Hematopoietic multipotent progenitor cell treated with erythropoietin and hydrocortisone succinate and interleukin-3 and kit ligand, for 8 days (in vitro differentiated cells): ENCODE measurements at regions not wholly inside any gene's neighbourhood (a gene's known extent, or its start where the extent isn't known, plus 50 kb on each side); places are given as distances from the start of the nearest gene placed in this dataset.

Experiments used
- DNase-seq: peaks from one replicate; pipeline ENCODE4 v3.0.0-alpha.2; 2015

DNA sequence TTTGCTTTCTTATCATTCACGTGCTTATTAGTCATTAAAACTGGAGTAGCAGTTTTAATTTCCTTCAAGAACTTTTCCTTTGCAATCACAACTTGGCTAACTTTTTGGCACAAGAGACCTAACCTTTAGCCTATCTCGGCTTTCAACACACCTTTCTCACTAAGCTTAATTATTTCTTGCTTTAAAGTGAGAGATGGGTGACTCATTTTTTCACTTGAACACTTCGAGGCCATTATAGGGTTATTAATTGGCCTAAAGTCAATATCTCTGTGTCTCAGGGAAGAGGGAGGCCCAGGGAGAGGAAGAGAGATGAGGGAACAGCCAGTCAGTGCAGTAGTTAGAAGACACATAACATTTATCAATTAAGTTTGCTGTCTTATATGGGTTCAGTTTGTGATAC, 289.8 kb downstream of the RBM43 start:
- DNase-seq = no peak

DNA sequence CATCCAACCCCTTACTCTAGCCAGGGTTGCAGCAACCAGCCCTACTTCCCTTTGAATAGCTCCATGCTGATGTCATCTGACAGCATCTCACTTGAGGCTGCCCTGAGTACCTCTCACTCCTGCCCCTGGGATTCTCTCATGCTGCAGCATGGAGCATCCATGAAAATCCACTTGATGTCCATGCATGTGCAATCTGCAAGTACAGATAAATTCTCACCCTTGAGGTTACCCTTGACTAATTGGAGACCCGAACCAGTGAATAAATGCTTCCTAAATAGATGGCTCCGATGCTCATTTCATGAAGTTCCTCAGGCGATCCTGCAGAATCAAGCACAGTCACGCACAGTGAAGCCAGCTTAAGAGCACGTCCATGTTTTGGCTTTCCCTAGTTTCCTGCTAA, 298.3 kb downstream of the RBM43 start:
- DNase-seq = no peak

GRCh38 chr2:150955231-150955630, 306.4 kb downstream of the RBM43 start:
- DNase-seq = no peak

- DNase-seq = no peak
These were observed 314.8 kb downstream of the RBM43 start for GRCh38 chr2:150946831-150947230.

DNA sequence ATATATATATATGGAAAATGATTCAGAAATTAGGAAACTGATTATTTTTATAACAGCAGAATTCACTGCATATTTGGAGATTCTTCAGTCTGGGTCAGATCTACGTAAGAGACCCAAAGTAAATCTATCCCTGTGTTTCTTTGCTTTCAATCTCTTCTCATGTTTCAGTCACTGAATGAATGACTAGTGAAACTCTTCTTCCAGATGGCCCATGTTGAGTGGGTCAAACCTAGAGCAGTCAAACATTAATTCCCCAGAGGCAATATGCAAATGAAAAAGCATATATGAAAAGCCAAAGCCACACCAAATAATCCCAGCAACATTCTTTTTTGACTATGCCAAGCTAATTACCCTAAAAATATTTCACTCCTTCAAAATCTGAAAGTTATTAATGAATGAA, 317.3 kb downstream of the RBM43 start:
- no peak for DNase-seq

GRCh38 chr2:150939087-150939486, 322.6 kb downstream of the RBM43 start:
- no peak for DNase-seq

DNA sequence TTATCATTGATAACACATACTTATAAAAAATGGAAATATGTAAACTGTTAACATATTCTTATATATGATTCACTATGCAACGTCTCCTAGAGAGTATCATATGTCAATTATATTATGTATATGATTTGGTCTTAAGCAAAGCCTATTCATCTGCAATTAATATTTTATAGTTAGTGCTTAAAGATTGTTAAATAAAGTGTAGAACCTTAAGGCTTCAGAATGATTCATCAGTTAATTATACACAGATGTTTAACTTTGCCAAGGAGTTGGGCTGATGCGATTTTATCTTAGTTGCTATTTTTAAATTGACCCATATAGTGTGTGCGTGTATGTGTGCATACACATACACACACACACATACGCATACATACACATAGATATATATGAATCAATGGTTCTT, 323.1 kb downstream of the RBM43 start:
- no peak for DNase-seq

- no peak for DNase-seq
These were observed 324.6 kb downstream of the RBM43 start for GRCh38 chr2:150937030-150937429.

DNA sequence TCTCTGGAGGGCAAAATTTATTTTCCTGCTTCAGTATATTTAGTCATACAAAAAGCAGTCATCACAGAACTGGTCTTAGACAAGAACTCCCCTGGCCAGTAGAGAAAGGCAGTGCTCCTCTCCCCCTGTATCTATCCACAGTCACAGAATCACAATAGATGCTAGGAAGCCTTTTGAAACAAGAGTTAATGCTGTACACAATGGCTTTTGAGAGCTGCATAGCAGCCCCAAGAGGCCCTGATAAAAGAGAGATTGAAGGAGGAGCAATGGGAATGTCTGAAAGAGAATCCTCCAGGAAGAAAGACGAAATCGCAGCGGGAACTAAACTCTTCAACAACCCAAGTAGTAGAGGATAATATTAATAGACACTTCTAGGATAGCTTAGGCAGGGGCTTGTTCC, 330.2 kb downstream of the RBM43 start:
- no peak for DNase-seq

DNA sequence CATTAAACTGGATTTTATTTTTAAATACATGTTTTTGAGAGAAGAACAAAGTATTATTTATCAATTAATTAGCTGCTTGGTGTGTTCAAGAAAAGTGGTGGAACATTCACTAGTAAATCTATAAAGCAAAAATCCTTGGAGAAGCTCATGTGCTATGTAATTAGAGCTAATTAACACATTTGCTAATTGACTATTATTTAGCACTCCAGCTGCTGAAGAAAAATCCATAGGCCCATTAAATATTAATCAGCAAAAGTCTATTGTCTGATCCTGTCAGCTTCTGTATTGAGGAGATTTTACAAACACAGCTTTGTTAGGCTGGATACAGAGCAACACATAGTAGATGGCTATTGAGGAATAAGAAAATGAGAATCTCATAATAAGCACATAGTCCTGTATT, 336.1 kb downstream of the RBM43 start:
- DNase-seq = no peak

GRCh38 chr2:150924878-150925277, 336.8 kb downstream of the RBM43 start:
- no peak for DNase-seq

DNA sequence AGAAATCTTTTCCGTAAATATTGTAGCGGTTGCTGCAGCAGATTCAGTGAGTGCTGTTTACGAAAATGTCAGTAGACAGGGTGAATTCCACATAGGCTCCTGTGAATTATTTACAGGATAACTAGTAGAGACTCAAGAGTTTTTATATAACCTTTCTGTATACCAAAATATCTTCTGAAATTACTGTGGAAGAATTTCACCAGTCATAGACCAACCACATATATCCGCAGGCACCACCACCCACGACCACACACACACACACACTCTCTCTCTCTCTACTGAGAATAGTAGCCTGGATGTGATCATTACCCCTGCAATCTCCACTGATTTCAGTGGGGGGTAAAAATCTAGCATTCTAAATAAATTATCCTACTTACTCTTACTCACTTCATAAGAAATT, 341.8 kb downstream of the RBM43 start:
- DNase-seq = no peak

DNA sequence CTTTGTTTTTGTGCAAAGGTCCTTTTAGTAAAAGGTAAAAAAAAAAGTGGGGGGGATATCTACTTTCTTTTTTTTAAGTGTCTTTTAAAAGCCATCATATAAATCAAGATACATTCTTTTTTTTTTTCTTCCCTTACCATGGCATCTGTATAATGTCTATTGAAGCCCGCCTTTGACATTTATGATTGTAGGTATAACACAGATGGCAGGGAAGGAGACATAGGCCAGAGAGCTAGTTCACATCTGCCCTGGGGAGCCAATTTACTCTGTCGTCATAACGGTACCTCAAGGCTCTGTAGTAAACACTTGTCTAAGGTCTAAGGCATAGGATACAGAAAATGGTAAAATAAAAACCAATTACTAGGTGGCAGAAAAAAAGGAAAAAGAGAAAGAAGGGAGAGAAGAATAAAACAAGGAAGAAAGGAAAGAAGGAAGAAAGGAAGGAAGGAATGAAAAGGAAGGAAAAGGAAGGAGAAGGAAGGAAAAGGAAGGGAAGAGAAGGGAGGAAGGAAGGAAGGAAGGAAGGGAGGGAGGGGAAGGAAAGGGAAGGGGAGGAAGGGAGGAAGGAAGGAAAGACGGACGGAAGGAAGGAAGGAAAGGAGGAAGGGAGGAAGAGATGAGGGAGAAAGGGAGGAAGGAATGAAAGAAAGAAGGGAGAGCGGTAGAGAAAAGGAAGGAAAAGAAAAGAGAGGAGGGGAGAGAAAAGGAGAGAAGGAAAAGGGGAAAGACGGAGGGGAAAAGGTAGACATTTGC, 343.5 kb downstream of the RBM43 start:
- DNase-seq = no peak

GRCh38 chr2:150916467-150917396, 344.9 kb downstream of the RBM43 start:
- DNase-seq = no peak

- no peak for DNase-seq
These were observed 349.8 kb downstream of the RBM43 start for GRCh38 chr2:150911766-150912280.

GRCh38 chr2:150909613-150910012, 352.1 kb downstream of the RBM43 start:
- DNase-seq = no peak

- no peak for DNase-seq
These were observed 352.6 kb downstream of the RBM43 start for GRCh38 chr2:150909090-150909489.

- no peak for DNase-seq
These were observed 354.2 kb downstream of the RBM43 start for GRCh38 chr2:150907466-150907865.

GRCh38 chr2:150903461-150903860, 358.2 kb downstream of the RBM43 start:
- DNase-seq = no peak

GRCh38 chr2:150903055-150903454, 358.6 kb downstream of the RBM43 start:
- no peak for DNase-seq

- DNase-seq = no peak
These were observed 360.8 kb downstream of the RBM43 start for GRCh38 chr2:150900913-150901312.

DNA sequence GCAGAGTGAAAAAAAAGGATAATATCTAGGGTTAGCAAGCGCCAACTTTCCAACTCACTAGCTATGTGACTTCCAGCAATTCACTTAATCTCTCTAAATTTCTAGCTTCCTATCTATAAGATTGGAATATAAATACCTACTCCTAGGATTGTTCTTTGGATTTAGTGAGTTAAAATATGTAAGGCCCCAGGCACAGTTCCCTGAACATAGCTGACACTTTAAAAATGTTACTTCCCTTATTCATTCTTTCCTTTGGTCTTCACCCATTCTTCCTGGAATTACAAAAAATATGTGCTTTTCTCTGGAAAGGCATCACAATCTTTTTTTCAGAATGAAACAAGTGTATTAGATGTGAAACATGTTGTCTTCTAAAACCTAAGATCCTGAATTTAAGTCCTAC, 365.7 kb downstream of the RBM43 start:
- no peak for DNase-seq

DNA sequence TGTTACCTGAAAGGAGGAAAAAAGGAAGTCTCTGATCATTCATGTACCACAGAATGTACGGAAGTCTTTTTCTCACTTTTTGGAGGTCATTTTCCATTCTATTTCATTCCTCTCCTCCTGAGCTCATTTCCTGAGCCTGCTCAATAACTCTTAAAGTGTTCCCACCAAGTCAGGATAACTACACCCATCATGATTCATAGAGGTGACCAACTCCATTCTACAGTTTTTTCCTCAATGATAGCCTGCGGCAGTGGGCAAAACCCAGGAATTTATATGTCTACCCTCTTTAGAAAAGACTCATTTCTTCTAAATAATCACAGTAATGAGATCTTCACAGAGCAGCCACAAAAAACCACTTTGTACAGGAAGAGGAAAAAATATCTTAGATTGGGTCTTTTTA, 372.5 kb downstream of the RBM43 start:
- no peak for DNase-seq

GRCh38 chr2:150888337-150888736, 373.3 kb downstream of the RBM43 start:
- DNase-seq = no peak
